Frontal cortex (tissue), 3 donors: ENCODE measurements at regions not wholly inside any gene's neighbourhood (a gene's known extent, or its start where the extent isn't known, plus 50 kb on each side); places are given as distances from the start of the nearest gene placed in this dataset.
"Not testable (repeated sequence)": the region's sequence is repeated elsewhere in the genome, so short reads cannot be mapped to it uniquely, and the experiment has no call there.

Experiments used
- DNase-seq, 2 donors: peaks; one replicate each; pipeline ENCODE4 v3.0.0; 2012; ENCODE audit warnings: low spot score in 2 of 2
- FAIRE-seq: peaks from 2 replicates; lab custom pipeline; 2012; peaks lifted over from hg19 to GRCh38; lab: Jason Lieb, UNC
- donor health status: control.
- donor health status: control.
- donor health status: control.

DNA sequence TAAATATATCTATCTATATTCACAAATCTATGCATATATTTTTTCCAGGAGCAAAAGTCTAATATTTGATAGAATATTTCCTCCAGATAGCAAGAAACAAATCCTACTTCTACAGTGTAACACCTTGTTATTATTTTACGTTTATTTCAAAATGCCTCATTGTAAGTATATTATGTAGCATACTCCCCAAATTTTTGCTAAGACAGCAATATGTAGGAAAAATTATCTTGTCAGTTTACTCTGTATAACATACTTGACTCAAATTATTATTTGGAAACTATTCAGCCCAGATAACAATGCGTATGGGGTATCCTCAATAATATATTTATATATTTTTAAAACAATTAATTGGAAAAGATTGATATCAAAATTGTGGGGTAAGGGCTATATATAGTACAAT lies 313.2 kb downstream of the NR4A2 start:
- DNase-seq: no peak
- no peak for FAIRE-seq

GRCh38 chr2:156017341-156017885 lies 315.1 kb downstream of the NR4A2 start:
- no peak for DNase-seq
- FAIRE-seq: no peak

- DNase-seq (no peak), FAIRE-seq (no peak)
Measured at GRCh38 chr2:156009293-156009692, 323.2 kb downstream of the NR4A2 start.

- DNase-seq (no peak), FAIRE-seq (no peak)
Measured at GRCh38 chr2:156006721-156007618, 325.6 kb downstream of the NR4A2 start.

DNA sequence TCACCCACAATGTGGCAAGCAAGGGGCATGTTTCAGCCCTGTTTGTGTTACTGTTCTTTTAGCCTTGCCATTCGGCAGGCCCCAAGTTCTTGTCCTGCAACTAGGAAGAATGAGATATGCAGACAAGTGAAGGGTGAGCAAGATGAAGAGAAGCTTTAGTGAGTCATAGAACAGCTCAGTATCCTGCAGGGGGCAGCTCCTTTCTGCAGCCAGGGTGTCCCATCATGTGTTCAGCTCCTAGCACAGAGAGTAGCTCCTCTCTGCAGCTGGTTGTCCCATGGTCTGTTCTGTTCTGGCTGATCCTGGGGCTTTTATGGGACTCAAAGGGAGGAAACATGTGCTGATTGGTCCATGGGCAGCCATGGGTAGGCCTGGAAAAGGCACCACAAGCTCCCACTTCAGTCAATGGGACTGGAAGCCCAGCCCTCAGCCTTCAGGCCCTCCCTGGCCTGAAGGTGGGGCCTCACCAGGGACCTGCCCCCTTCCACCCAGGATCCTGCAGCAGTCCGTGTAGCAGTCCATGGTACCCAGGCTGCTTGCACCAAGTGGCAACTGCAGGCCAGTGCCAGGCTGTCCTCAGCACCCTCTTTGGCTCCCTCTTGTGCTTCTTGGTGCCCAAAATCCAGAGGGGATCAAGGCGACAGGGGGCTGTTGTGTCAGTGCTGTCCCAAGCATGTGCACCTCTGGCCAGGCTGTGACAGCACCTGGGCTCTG lies 326.4 kb downstream of the NR4A2 start:
- FAIRE-seq: no peak
- no peak for DNase-seq

DNA sequence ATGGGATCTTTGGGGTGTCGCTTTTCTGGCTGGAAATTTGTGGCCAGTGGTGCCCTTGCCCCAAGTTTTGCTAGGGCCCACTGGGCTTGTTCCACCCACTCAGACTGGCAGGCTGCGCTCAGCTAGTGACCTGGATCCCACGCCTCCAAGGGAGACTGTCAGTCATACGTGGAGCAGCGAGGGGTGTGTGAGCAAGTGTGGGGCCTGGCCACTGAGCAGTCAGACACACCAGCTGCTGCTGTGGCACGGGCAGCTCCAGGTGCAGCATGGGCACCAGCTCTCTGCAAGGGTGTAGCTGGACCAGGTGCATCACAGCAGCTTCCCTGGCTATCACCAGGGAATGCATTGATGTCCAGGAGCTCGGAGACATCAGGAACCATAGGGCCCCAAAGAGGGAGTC lies 327.0 kb downstream of the NR4A2 start:
- no peak for FAIRE-seq
- no peak for DNase-seq

DNA sequence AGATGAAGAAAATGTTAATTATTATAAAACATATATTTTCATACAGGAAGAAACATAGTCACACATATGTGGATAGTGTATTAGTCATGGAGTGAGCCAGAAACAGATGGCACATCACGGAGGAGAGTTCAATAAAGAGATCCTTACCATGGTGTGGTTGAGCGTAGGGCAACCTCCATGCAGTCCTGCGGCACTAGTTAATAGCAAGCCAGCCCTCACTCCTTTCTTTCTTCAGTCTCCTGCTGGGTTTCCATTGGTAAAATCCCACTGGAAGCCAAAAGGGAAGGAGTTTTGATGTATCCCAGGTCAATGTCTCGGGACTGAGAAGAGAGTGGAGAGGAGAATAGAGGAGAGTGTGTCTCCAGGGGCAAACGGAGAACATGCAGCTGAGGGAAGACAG lies 328.1 kb downstream of the NR4A2 start:
- DNase-seq (no peak), FAIRE-seq (no peak)

GRCh38 chr2:156003780-156004179 lies 328.7 kb downstream of the NR4A2 start:
- DNase-seq: no peak
- no peak for FAIRE-seq

DNA sequence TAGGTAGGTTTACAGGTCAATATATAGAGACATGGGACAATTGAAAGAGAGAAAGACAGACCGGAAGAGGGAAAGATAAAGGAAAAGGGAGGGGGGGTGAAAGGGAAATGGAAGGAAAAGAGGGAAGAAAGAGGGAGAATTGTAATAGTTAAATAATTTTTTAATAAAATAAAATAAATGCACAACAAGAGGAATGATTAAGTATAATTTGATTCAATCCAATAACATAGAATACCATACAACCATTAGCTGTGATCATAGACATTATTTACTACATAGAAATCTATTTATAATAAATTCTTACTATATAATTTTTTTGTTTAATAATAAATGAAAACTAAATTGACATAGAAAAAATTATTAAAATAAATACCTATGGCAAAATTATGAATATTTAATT lies 330.7 kb downstream of the NR4A2 start:
- no peak for FAIRE-seq
- no peak for DNase-seq

- DNase-seq (no peak), FAIRE-seq (no peak)
Measured at GRCh38 chr2:155997538-155997937, 335.0 kb downstream of the NR4A2 start.

GRCh38 chr2:155994315-155994714 lies 338.2 kb downstream of the NR4A2 start:
- no peak for FAIRE-seq
- no peak for DNase-seq

DNA sequence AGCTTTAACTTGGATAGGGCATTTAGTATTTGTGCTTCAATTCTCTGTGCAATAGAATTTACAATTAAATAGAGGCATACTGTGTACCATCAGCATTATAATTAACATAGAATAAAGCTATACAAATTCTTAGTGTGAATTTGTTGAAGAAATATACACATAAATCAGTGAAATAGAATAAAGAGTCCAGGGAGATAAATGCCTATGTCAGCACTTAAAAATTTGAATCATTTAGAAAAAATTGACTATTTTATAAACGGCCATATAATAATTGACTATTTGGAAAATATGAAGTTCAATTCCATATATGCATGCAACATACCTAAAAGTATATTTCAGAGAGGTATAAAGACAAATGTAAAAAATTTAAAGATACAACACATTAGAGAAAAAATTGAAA lies 348.7 kb downstream of the NR4A2 start:
- FAIRE-seq: no peak
- DNase-seq: no peak

DNA sequence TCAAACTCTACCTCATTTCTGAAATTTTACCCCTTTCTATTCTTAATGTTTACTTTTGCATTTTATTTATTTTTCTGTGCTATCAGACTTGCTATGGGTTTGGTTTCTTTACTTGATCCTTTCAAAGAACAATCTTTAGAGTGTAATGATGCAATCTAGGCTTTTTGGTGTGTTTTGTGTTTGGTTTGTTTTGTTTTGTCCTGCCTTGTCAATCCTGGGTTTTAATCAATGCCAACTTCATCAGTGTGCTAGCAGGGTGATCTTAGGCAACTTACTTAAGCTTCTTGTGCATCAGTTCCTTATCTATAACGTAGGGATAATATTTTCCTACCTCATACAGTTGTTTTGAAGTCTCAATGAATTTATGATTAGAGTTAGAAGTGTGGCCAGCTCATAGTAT lies 350.4 kb downstream of the NR4A2 start:
- DNase-seq: no peak
- FAIRE-seq: no peak

- DNase-seq (no peak), FAIRE-seq (no peak)
Measured at GRCh38 chr2:155980941-155981560, 351.5 kb downstream of the NR4A2 start.

GRCh38 chr2:155975734-155976133 lies 356.8 kb downstream of the NR4A2 start:
- no peak for FAIRE-seq
- no peak for DNase-seq

GRCh38 chr2:155972916-155973315 lies 359.6 kb downstream of the NR4A2 start:
- FAIRE-seq: no peak

GRCh38 chr2:155966064-155966471 lies 366.5 kb downstream of the NR4A2 start:
- not testable (repeated sequence) for FAIRE-seq

More at GRCh38 chr2:155972916-155973315, 359.6 kb downstream of the NR4A2 start:
- DNase-seq: no peak

DNA sequence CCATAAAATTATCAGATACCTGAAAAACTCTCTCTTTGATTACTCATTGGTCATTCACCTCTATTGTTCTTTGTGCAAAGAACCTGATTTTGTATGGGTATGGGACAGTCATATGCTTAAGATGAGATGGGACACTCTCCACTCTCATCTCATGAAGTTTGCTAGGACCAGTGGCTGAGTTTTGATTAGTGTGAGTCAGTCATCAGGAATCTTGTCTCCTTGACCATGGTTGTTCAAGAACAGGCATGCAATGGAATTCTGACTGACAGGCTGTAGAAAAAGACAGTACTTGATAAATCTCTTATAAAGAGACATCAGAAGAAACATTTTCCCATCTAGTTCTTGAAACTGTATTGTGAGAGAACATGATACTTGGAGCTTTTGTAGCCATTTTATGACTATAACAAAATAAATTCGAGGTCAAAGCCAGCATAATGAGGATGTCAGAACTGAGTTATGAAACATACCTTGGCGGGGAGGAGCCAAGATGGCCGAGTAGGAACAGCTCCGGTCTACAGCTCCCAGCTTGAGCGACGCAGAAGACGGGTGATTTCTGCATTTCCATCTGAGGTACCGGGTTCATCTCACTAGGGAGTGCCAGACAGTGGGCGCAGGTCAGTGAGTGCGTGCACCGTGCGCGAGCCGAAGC lies 367.0 kb downstream of the NR4A2 start:
- FAIRE-seq (no peak), DNase-seq (no peak)

More at GRCh38 chr2:155966064-155966471, 366.5 kb downstream of the NR4A2 start:
- DNase-seq: not testable (repeated sequence)

- no peak for DNase-seq
Measured at GRCh38 chr2:155961641-155962040, 370.9 kb downstream of the NR4A2 start.

GRCh38 chr2:155958834-155959233 lies 373.7 kb downstream of the NR4A2 start:
- DNase-seq (no peak), FAIRE-seq (no peak)

More at GRCh38 chr2:155961641-155962040, 370.9 kb downstream of the NR4A2 start:
- no peak for FAIRE-seq
